OCI-LY3 (cell line): ENCODE measurements at regions not wholly inside any gene's neighbourhood (a gene's known extent, or its start where the extent isn't known, plus 50 kb on each side); places are given as distances from the start of the nearest gene placed in this dataset.

Source experiments
- H2AFZ ChIP-seq: fragments of 200-600, 300-600 bp; shearing (Covaris generic); 2 replicates; pipeline ENCODE4 v1.6.0; 2014; ENCODE audit warnings: antibody characterized with exemption, low read depth, low read length
- H3K27ac ChIP-seq: fragments of 200-600, 300-600 bp; sonication (generic); 2 replicates; pipeline ENCODE4 v1.5.1; 2014; ENCODE audit warnings: mild to moderate bottlenecking, low read length, moderate library complexity, mixed read lengths
- H3K27me3 ChIP-seq: fragments of 200-600, 300-600 bp; sonication (generic); 2 replicates; pipeline ENCODE4 v1.6.1; 2014; ENCODE audit warnings: low read depth, low read length, mixed read lengths
- H3K36me3 ChIP-seq: fragments of 200-600, 300-600 bp; sonication (generic); replicated peaks from 2 replicates; pipeline ENCODE3; 2014; ENCODE audit warnings: low read depth, low read length, mixed read lengths
- H3K4me1 ChIP-seq: fragments of 300-600, 200-600 bp; sonication (generic); 2 replicates; pipeline ENCODE4 v1.6.1; 2014; ENCODE audit warnings: low read length, mixed read lengths
- H3K4me2 ChIP-seq: fragments of 200-600, 300-600 bp; sonication (generic); 2 replicates; pipeline ENCODE4 v1.6.1; 2014; ENCODE audit warnings: low read length, mixed read lengths
- H3K4me3 ChIP-seq: fragments of 300-600, 200-600 bp; sonication (generic); 2 replicates; pipeline ENCODE4 v1.5.1; 2014; ENCODE audit warnings: antibody characterized with exemption, mild to moderate bottlenecking, low read length, moderate library complexity
- H3K79me2 ChIP-seq: fragments of 300-600, 200-600 bp; shearing (Covaris generic); 2 replicates; pipeline ENCODE4 v1.6.1; 2014; ENCODE audit warnings: mild to moderate bottlenecking, low read length, mixed read lengths
- H3K9ac ChIP-seq: fragments of 300-600, 200-600 bp; shearing (Covaris generic); 2 replicates; pipeline ENCODE4 v1.6.0; 2014; ENCODE audit warnings: mild to moderate bottlenecking, low read length, moderate library complexity
- H3K9me3 ChIP-seq: fragments of 200-600, 300-600 bp; shearing (Covaris generic); 2 replicates; pipeline ENCODE4 v1.6.1; 2014; ENCODE audit warnings: low read length, mixed read lengths; ENCODE audit not compliant: insufficient read depth
- H4K20me1 ChIP-seq: fragments of 200-600, 300-600 bp; sonication (generic); 2 replicates; pipeline ENCODE4 v1.6.1; 2016; ENCODE audit warnings: low read length, mixed read lengths; ENCODE audit not compliant: insufficient read depth
- EZH2phosphoT487 ChIP-seq: fragments of 200-600 bp; shearing (Covaris generic); IDR thresholded peaks from 2 replicates; pipeline ENCODE4 v1.6.1; 2018; ENCODE audit warnings: antibody characterized with exemption, mixed run types, low read depth
- TF ChIP-seq, protein P1 (sequence below): fragments of 200-600, 300-600 bp; sonication (generic); IDR thresholded peaks from 2 replicates; pipeline ENCODE4 v1.5.1; 2014; ENCODE audit warnings: antibody characterized with exemption, low read length, low read depth

DNA sequence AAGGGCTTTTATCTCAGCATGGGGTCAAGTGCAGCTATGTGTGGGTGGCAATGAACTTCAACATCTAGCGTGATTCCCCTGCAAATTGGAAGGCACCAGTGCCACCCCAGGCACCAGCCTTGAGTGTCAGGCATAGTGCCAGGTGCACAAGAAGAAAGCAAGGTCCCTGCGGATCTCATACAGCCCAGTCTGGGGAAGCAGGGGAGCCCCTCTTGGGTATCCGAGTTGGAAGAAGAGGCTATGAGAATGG lies 269.0 kb downstream of the RPS24 start:
- Histone ChIP-seq H2AFZ (no peak overlapping the region), H3K4me3 (peak overlapping the region; percentile 82), H3K27me3 (peaks cover 15% of the 10 kb centered on the region), H3K9me3 (no peaks in the 10 kb centered on the region), H4K20me1 (no peaks in the 10 kb centered on the region), H3K4me2 (peak overlapping the region; percentile 91), H3K9ac (peak overlapping the region; percentile 73), H3K79me2 (no peaks in the 10 kb centered on the region), H3K27ac (peak overlapping the region; percentile 85), H3K4me1 (peaks cover 55% of the 10 kb centered on the region), H3K36me3 (no peaks in the 10 kb centered on the region)
- TF ChIP-seq, protein P1, sequence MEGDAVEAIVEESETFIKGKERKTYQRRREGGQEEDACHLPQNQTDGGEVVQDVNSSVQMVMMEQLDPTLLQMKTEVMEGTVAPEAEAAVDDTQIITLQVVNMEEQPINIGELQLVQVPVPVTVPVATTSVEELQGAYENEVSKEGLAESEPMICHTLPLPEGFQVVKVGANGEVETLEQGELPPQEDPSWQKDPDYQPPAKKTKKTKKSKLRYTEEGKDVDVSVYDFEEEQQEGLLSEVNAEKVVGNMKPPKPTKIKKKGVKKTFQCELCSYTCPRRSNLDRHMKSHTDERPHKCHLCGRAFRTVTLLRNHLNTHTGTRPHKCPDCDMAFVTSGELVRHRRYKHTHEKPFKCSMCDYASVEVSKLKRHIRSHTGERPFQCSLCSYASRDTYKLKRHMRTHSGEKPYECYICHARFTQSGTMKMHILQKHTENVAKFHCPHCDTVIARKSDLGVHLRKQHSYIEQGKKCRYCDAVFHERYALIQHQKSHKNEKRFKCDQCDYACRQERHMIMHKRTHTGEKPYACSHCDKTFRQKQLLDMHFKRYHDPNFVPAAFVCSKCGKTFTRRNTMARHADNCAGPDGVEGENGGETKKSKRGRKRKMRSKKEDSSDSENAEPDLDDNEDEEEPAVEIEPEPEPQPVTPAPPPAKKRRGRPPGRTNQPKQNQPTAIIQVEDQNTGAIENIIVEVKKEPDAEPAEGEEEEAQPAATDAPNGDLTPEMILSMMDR = no peak

DNA sequence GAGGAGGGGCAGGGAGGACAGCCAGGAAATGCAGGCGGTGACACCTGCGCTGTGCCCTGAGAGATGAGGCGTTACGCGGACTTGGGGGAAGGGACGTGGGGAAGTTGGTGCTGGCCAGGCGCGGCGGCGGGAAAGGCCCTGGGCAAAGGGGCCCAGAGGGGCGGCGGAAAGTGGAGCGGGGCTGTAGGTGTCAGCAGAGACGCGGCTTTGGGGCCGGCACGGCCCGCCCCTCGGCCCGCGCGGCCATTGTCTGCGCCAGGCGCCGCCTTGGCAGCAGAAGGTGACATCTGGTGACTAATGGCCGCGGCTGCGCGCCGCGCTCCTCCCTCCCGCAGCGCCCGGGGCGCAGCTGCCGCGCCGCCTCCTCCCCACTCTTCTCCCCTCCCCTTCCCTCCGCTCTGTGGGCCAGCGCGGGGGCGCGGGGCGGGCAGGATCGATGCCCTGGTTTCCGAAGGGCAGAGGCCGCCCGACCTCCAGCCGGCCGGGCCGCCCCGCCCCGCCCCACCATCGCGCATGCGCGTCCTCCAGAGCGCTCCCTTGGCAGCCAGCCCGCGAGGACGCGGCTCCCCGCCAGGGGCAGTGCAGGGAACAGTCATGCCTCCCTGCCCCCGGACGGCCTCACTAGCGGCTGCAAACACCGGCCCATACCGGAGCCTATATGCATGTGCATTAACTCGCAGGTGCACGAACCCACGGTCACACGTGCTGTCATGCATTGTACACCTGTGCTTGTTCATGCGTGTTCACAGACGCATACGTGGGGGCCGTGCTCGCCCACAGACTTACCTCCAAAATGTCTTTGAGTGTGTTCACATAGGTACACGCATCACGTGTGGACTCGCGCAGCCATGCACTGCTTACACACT lies 269.6 kb downstream of the RPS24 start:
- Histone ChIP-seq H3K79me2 (no peaks in the 10 kb centered on the region), H3K27ac (peak overlapping the region; percentile 85), H3K9ac (peak overlapping the region; percentile 73), H3K27me3 (peaks cover 15% of the 10 kb centered on the region), H3K36me3 (no peaks in the 10 kb centered on the region), H2AFZ (peak overlapping the region; percentile 69), H4K20me1 (no peaks in the 10 kb centered on the region), H3K4me3 (peak overlapping the region; percentile 82), H3K4me1 (peaks cover 50% of the 10 kb centered on the region), H3K4me2 (peak overlapping the region; percentile 91), H3K9me3 (no peaks in the 10 kb centered on the region)
- TF ChIP-seq, protein P1 = peak; percentile 40
- no peak for TF ChIP-seq EZH2phosphoT487

DNA sequence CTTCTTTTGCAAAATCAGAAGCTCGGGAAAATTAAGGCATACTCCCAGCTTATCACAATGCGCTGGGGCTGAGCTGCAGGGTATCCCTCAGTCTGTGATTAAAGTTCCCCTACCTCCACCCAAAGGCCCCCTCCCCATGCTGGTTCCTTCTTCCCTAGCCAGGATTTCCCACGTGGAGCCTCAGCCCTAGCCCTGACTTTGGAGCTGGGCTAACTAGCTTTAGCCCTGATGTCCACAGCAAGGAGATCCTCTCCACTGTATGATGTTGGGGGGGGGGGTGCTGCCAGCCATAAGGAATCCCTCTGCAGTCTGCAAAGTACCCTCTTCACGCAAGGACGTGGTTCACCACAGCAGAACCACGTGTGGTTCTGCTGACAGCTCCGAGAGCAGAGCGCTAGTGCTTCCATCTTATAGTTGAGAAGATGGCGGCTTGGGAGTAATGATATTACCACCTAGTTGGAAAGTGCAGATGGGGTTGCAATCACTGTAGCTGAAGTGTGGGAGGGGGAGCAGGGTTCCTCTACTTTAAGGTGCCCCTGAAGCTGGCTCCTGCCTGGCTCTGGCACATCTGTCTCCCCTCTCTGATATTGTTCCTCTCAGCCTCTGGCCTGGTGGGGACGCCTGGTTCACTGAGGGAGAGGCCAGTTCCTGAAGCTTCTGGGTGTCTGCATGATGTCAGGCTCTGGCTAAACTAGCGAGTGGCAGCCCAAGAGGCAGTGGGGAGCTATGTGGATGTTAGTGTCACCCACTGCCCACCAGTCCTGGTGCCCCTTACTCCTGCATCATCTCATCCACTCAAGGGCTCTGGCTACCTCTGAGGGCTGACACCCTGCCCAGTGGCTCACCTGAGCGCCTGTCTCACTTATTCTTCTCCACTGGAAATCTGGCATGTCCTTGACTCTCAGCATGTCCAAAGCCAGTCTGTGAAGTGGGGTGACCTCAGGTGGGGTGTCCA lies 270.7 kb downstream of the RPS24 start:
- H3K79me2 ChIP-seq = no peaks in the 10 kb centered on the region
- H3K36me3 ChIP-seq = no peaks in the 10 kb centered on the region
- no peaks in the 10 kb centered on the region for H4K20me1 ChIP-seq
- no peak overlapping the region for H2AFZ ChIP-seq
- no peaks in the 10 kb centered on the region for H3K9me3 ChIP-seq
- peaks cover 38% of the 10 kb centered on the region for H3K4me1 ChIP-seq
- peak overlapping the region; percentile 82; the same call in 1 of the 2 replicates for H3K4me3 ChIP-seq
- no peak overlapping the region for H3K9ac ChIP-seq
- peaks cover 15% of the 10 kb centered on the region for H3K27me3 ChIP-seq
- H3K4me2 ChIP-seq = peak overlapping the region; percentile 91
- no peak overlapping the region for H3K27ac ChIP-seq
- TF ChIP-seq, protein P1 = no peak
- TF ChIP-seq EZH2phosphoT487 = no peak

DNA sequence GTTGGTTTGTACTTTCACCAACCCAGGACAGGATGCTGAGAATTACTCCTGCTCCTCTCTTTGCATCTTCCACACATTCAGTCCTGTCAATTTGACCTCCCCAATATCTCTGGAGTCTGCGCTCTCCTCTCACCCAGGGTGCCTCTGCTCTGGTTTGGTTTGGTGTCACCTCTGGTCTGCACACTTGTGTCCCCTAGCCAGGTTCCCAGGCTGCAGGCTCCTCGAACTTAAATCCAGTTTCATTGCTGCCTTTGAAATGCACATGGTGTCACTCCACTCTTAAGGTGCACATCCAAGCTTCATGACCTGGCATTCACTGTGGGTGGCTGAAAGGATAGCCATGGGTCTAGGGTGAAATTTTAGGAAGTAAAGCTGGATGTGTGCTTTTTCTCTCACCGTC lies 271.6 kb downstream of the RPS24 start:
- TF ChIP-seq, protein P1 = no peak
- TF ChIP-seq EZH2phosphoT487 = no peak
- H2AFZ ChIP-seq = no peak overlapping the region

More for the DNA sequence above, 271.6 kb downstream of the RPS24 start:
- no peaks in the 10 kb centered on the region for H3K9me3 ChIP-seq
- peaks cover 29% of the 10 kb centered on the region for H3K4me1 ChIP-seq
- peaks cover 15% of the 10 kb centered on the region for H3K27me3 ChIP-seq
- no peak overlapping the region for H3K27ac ChIP-seq
- H3K4me3 ChIP-seq = no peak overlapping the region
- H3K79me2 ChIP-seq = no peaks in the 10 kb centered on the region
- H3K36me3 ChIP-seq = no peaks in the 10 kb centered on the region
- H3K9ac ChIP-seq = no peak overlapping the region
- H3K4me2 ChIP-seq = no peak overlapping the region
- no peaks in the 10 kb centered on the region for H4K20me1 ChIP-seq
